K562 (cell line): ENCODE measurements at regions not wholly inside any gene's neighbourhood (a gene's known extent, or its start where the extent isn't known, plus 50 kb on each side); places are given as distances from the start of the nearest gene placed in this dataset.

Experiments used
- ATAC-seq: fragments of 200-7000 bp; cut with Tn5 transposase; 3 replicates; pipeline ENCODE4 v1.9.1; 2020; ENCODE audit warnings: moderate library complexity
- BruUV-seq: library from RNA; stranded (reverse); fragments of 400-500 nt; replicated peaks from 2 replicates; lab custom pipeline; 2021; lab: Mats Ljungman, UMichigan
- CTCF ChIA-PET: fragments of 300-600 bp; formaldehyde crosslinking; extraction: SDS; loops from one replicate; lab custom pipeline; 2021; ENCODE audit warnings: low intra/inter-chr PET ratio; lab: Yijun Ruan, JAX
- POLR2A ChIA-PET: fragments of 300-600, 350-650 bp; sonication (Branson Sonifier 250); formaldehyde crosslinking; extraction: SDS; loops from one replicate; lab custom pipeline; 2021; ENCODE audit warnings: antibody characterized with exemption, inconsistent platforms; lab: Yijun Ruan, JAX
- DNase-seq, 4 experiments: peaks; one replicate each; pipeline versions ENCODE4 v3.0.0 to v3.0.0-alpha.2; 2011 to 2018; ENCODE audit warnings: low spot score in 3 of 4, mixed read lengths in 3 of 4; ENCODE audit errors: extremely low read depth in 1 of 4
- FAIRE-seq: peaks from 2 replicates; lab custom pipeline; 2011; peaks lifted over from hg19 to GRCh38; lab: Jason Lieb, UNC
- H2AFZ ChIP-seq: 2 replicates; pipeline ENCODE4 v1.6.0; 2011; ENCODE audit warnings: low read depth, low read length, control low read depth, inconsistent platforms
- H3K27ac ChIP-seq: fragments of 200-600 bp; 3 replicates; pipeline ENCODE4 v1.8.0; 2011; ENCODE audit warnings: low read depth, mild to moderate bottlenecking, control low read depth, inconsistent platforms, low read length, moderate library complexity, mixed read lengths; ENCODE audit errors: extremely low read depth
- H3K27me3 ChIP-seq, 2 experiments: fragments of 300-600 bp in 1 of 2; 2 replicates in 1 of 2; 3 replicates in 1 of 2; pipeline versions ENCODE4 v1.6.0 to v1.8.0; 2011; ENCODE audit warnings: inconsistent platforms in 2 of 2, low read length in 2 of 2, mild to moderate bottlenecking in 1 of 2, mixed read lengths in 1 of 2, moderate library complexity in 1 of 2; ENCODE audit not compliant: control insufficient read depth in 2 of 2, insufficient read depth in 2 of 2
- H3K36me3 ChIP-seq: fragments of 300-600 bp; 3 replicates; pipeline ENCODE4 v1.8.0; 2011; ENCODE audit warnings: mild to moderate bottlenecking, low read length, inconsistent platforms; ENCODE audit not compliant: control insufficient read depth, insufficient read depth
- H3K4me1 ChIP-seq, 2 experiments: fragments of 200-600 bp in 1 of 2; replicated peaks in 1 of 2; 2 replicates in 1 of 2; 3 replicates in 1 of 2; pipeline versions ENCODE4 v1.5.1 to v1.8.0; 2011; ENCODE audit warnings: inconsistent platforms in 2 of 2, low read length in 2 of 2, mild to moderate bottlenecking in 1 of 2, mixed read lengths in 1 of 2, moderate library complexity in 1 of 2; ENCODE audit not compliant: control insufficient read depth in 2 of 2, insufficient read depth in 2 of 2
- H3K4me2 ChIP-seq: 2 replicates; pipeline ENCODE4 v1.6.1; 2011; ENCODE audit warnings: low read length, control low read depth, inconsistent platforms, mixed read lengths; ENCODE audit not compliant: insufficient read depth
- H3K4me3 ChIP-seq: fragments of 200-600 bp; sonication (generic), shearing (Covaris generic); 2 replicates; pipeline ENCODE4 v1.5.1; 2016; ENCODE audit warnings: control low read depth, inconsistent platforms
- H3K79me2 ChIP-seq: fragments of 200-600 bp; 3 replicates; pipeline ENCODE4 v1.8.0; 2011; ENCODE audit warnings: low read length, inconsistent platforms; ENCODE audit not compliant: control insufficient read depth, insufficient read depth
- H3K9ac ChIP-seq, 2 experiments: 2 replicates each; pipeline versions ENCODE4 v1.6.0 to v1.6.1; 2011; ENCODE audit warnings: low read depth in 2 of 2, low read length in 2 of 2, control low read depth in 1 of 2, inconsistent platforms in 1 of 2, mild to moderate bottlenecking in 1 of 2, mixed read lengths in 1 of 2; ENCODE audit not compliant: insufficient read depth in 1 of 2
- H3K9me1 ChIP-seq: one replicate; pipeline ENCODE4 v1.6.0; 2011; ENCODE audit warnings: inconsistent platforms, mild to moderate bottlenecking, low read length, moderate library complexity; ENCODE audit not compliant: control insufficient read depth, insufficient read depth
- H3K9me3 ChIP-seq: replicated peaks from 2 replicates; pipeline ENCODE4 v1.5.1; 2011; ENCODE audit warnings: low read depth, low read length, inconsistent platforms; ENCODE audit not compliant: control insufficient read depth, insufficient read depth
- H4K20me1 ChIP-seq: replicated peaks from 2 replicates; pipeline ENCODE4 v1.6.1; 2011; ENCODE audit warnings: low read length, inconsistent platforms, mixed read lengths; ENCODE audit not compliant: control insufficient read depth, insufficient read depth
- ADNP ChIP-seq: fragments of 200-800 bp; sonication (Bioruptor generic); IDR thresholded peaks from 2 replicates; pipeline ENCODE4 v1.6.1; 2016; ENCODE audit warnings: missing genetic modification characterization, missing compliant biosample characterization
- ATF7 ChIP-seq: fragments of 450-650 bp; IDR thresholded peaks from 2 replicates; pipeline ENCODE4 v1.7.1; 2014; ENCODE audit warnings: mild to moderate bottlenecking, moderate library complexity
- BRF1 ChIP-seq: IDR thresholded peaks from 3 replicates; pipeline ENCODE4 v1.6.1; 2011; ENCODE audit warnings: borderline replicate concordance, mild to moderate bottlenecking; ENCODE audit not compliant: insufficient read length; ENCODE audit errors: extremely low read depth
- DIDO1 ChIP-seq: fragments of 450-650 bp; IDR thresholded peaks from 2 replicates; pipeline ENCODE4 v1.6.1; 2016; ENCODE audit warnings: low read depth, missing biosample characterization, missing genetic modification characterization
- DMBX1 ChIP-seq: fragments of 250-450 bp; sonication (Bioruptor Pico); IDR thresholded peaks from 2 replicates; pipeline ENCODE4 v1.8.0; 2022; ENCODE audit warnings: inconsistent platforms, mild to moderate bottlenecking, moderate library complexity, borderline replicate concordance
- ETV5 ChIP-seq: sonication (generic); formaldehyde crosslinking; IDR thresholded peaks from 2 replicates; pipeline ENCODE4 v1.4.0; 2020; ENCODE audit warnings: low read depth, mild to moderate bottlenecking, missing genetic modification reagents
- GABPB1 ChIP-seq: sonication (generic); formaldehyde crosslinking; IDR thresholded peaks from 2 replicates; pipeline ENCODE4 v1.8.0; 2022; ENCODE audit warnings: mild to moderate bottlenecking, missing genetic modification reagents
- HDAC8 ChIP-seq: fragments of 450-650 bp; IDR thresholded peaks from 2 replicates; pipeline ENCODE4 v1.6.1; 2016; ENCODE audit warnings: mild to moderate bottlenecking, missing genetic modification characterization, moderate library complexity, missing compliant biosample characterization
- JUND ChIP-seq, 2 experiments: IDR thresholded peaks; 2 replicates in 1 of 2; 3 replicates in 1 of 2; pipeline ENCODE4 v1.6.1; 2011; ENCODE audit warnings: borderline replicate concordance in 2 of 2, low read depth in 2 of 2, low read length in 2 of 2, improper control_type of control experiment in 1 of 2, missing biosample characterization in 1 of 2, missing genetic modification characterization in 1 of 2, missing genetic modification reagents in 1 of 2
- NFE2L1 ChIP-seq: fragments of 450-650 bp; IDR thresholded peaks from 2 replicates; pipeline ENCODE4 v1.6.1; 2016; ENCODE audit warnings: missing genetic modification characterization, low read depth, mild to moderate bottlenecking, missing compliant biosample characterization, moderate library complexity, borderline replicate concordance
- PPARD ChIP-seq: fragments of 250-450 bp; sonication (Bioruptor Pico); IDR thresholded peaks from 2 replicates; pipeline ENCODE4 v1.8.0; 2022; ENCODE audit warnings: inconsistent platforms, mild to moderate bottlenecking, moderate library complexity
- TCF7 ChIP-seq: sonication (generic); IDR thresholded peaks from 2 replicates; pipeline ENCODE4 v1.6.1; 2016; ENCODE audit warnings: antibody characterized with exemption, borderline replicate concordance
- U2AF1 ChIP-seq: fragments of 200-400 bp; formaldehyde crosslinking; optimal IDR thresholded peaks from 2 replicates; pipeline ENCODE3; 2017; ENCODE audit warnings: mild to moderate bottlenecking, low read depth, low read length, moderate library complexity
- ZNF12 ChIP-seq: sonication (generic); formaldehyde crosslinking; IDR thresholded peaks from 2 replicates; pipeline ENCODE4 v1.4.0; 2020; ENCODE audit warnings: mild to moderate bottlenecking, missing genetic modification reagents
- ZNF239 ChIP-seq: fragments of 250-450 bp; sonication (Bioruptor Pico); IDR thresholded peaks from 2 replicates; pipeline ENCODE4 v1.4.0; 2020; ENCODE audit warnings: mild to moderate bottlenecking
- ZNF347 ChIP-seq: fragments of 450-650 bp; formaldehyde crosslinking; IDR thresholded peaks from 2 replicates; pipeline ENCODE4 v1.4.0; 2020; ENCODE audit warnings: low read depth, mild to moderate bottlenecking, moderate library complexity
- ZNF551 ChIP-seq: fragments of 250-450 bp; sonication (Bioruptor Pico); IDR thresholded peaks from 2 replicates; pipeline ENCODE4 v1.5.0; 2021; ENCODE audit warnings: mild to moderate bottlenecking, moderate library complexity
- ZNF77 ChIP-seq: fragments of 250-450 bp; sonication (Bioruptor Pico); IDR thresholded peaks from 2 replicates; pipeline ENCODE4 v1.5.0; 2020
- WGBS: fragments of 100-300 bp; shearing (Covaris generic); methylation state at CpG from one replicate; pipeline ENCODE4 v1.1.6; 2016; ENCODE audit warnings: low coverage, mixed read lengths; ENCODE audit not compliant: insufficient coverage; ENCODE audit errors: missing lambda C conversion rate; 5-methylcytosine and 5-hydroxymethylcytosine counted together
- in situ Hi-C: fragments of 300-500 bp; cut with MboI; formaldehyde crosslinking; loops from 4 replicates; pipeline ENCODE4 v1.15.0; 2018; ENCODE audit warnings: inconsistent platforms, mixed read lengths
- intact Hi-C: fragments of 100-400 bp; cut with micrococcal nuclease; formaldehyde crosslinking; loops from 2 replicates; pipeline ENCODE4 v1.14.2; 2022
- TF ChIP-seq, protein P1 (sequence below), 2 experiments: fragments of 250-450 bp in 1 of 2; fragments of 450-650 bp in 1 of 2; sonication (Bioruptor Pico) in 1 of 2; IDR thresholded peaks; 2 replicates each; pipeline versions ENCODE4 v1.6.1 to v1.8.0; 2016 to 2021; ENCODE audit warnings: mild to moderate bottlenecking in 2 of 2, moderate library complexity in 2 of 2, missing compliant biosample characterization in 1 of 2, missing genetic modification characterization in 1 of 2
- TF ChIP-seq, protein P2 (sequence below): fragments of 250-450 bp; sonication (Bioruptor Pico); IDR thresholded peaks from 2 replicates; pipeline ENCODE4 v1.8.0; 2021; ENCODE audit warnings: mild to moderate bottlenecking, moderate library complexity
- TF ChIP-seq, protein P3 (sequence below): fragments of 250-450 bp; sonication (Bioruptor Pico); IDR thresholded peaks from 2 replicates; pipeline ENCODE4 v1.9.0; 2021; ENCODE audit warnings: mild to moderate bottlenecking

DNA sequence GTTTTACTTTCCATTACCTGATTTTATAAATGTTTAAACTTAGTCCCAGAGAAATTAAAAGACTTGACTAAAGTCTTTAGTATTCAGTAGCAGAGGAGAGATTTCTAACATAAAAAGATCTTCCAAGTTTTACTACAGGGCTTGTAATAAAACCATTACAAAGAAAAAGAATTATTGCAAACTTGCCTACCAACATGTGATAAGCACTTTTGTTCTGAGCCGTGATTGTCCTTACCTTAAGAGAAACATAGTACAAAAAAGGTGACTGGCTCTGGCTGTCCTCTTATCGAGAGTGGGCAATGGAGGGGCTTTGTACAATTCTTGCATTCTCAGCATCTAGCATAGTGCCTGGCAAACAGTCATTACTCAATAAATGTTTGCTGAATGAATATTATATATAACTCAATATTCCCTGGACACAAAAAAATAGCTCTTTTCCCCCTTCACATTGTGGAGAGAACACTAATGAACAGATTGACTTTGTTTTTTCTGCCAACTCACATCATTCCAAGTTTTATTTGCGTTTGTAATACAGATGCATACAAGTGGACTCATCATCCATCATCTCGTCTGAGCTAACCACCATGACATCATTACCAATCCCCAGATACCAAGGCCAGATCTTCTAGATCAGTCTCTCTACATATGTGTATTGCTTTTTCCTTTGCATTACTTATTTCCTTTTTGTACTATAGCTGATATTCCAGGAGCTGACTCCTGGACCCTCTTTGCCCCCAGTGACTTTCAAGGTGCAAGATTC, 192.8 kb upstream of the EEA1 start:
- Histone ChIP-seq H3K27ac (no peak overlapping the region), H3K27me3 (no peaks in the 10 kb centered on the region), H4K20me1 (no peaks in the 10 kb centered on the region), H3K79me2 (no peaks in the 10 kb centered on the region), H3K9me1 (no peaks in the 10 kb centered on the region), H3K9me3 (no peaks in the 10 kb centered on the region), H2AFZ (no peak overlapping the region; the same call in 1 of the 2 replicates), H3K9ac (no peak overlapping the region), H3K4me1 (no peaks in the 10 kb centered on the region; a peak in 3 of 5 replicates), H3K4me2 (no peak overlapping the region), H3K4me3 (no peak overlapping the region), H3K36me3 (no peaks in the 10 kb centered on the region)
- WGBS, result 27% methylated on average over 4 of the region's 4 CpGs
- peak; percentile 19 for FAIRE-seq
- intact Hi-C loops, result no loop called here
- no peak for DNase-seq
- in situ Hi-C loops, result no loop called here
- BruUV-seq, result no TSS peak
- CTCF ChIA-PET, result no interaction called here
- POLR2A ChIA-PET, result interaction anchor here (1.3 kb wide), 1 partner anchor 17 kb away, joined by 3 read pairs; no protein-coding TSS in a partner anchor
- ATAC-seq, result no peak
- TF ChIP-seq HDAC8 (tag) (no peak), TCF7 (no peak), DIDO1 (tag) (no peak), ZNF12 (CRISPR knock-in tag) (no peak), BRF1 (no peak), DMBX1 (CRISPR knock-in tag) (no peak), U2AF1 (no peak), ZNF347 (no peak), ETV5 (CRISPR knock-in tag) (no peak), PPARD (no peak), ADNP (tag) (no peak), GABPB1 (CRISPR knock-in tag) (no peak), JUND (IDR thresholded peaks at IDR 0.05; ENCODE audit: borderline replicate concordance, low read depth, low read length) (peak; percentile 18; the same call in 1 of the 2 replicates), JUND (tag; IDR thresholded peaks at IDR 0.05; ENCODE audit: borderline replicate concordance, low read depth, low read length) (peak; percentile 49; the same call in 1 of the 3 replicates), ZNF77 (CRISPR knock-in tag) (no peak), ZNF239 (no peak), ZNF551 (no peak), ATF7 (peak; percentile 59; the same call in 1 of the 2 replicates), NFE2L1 (tag) (no peak)
- TF ChIP-seq, protein P1, sequence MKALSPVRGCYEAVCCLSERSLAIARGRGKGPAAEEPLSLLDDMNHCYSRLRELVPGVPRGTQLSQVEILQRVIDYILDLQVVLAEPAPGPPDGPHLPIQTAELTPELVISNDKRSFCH (CRISPR knock-in tag; IDR thresholded peaks at IDR 0.05), result no peak
- TF ChIP-seq, protein P1 (tag; IDR thresholded peaks at IDR 0.05), result no peak
- TF ChIP-seq, protein P2, sequence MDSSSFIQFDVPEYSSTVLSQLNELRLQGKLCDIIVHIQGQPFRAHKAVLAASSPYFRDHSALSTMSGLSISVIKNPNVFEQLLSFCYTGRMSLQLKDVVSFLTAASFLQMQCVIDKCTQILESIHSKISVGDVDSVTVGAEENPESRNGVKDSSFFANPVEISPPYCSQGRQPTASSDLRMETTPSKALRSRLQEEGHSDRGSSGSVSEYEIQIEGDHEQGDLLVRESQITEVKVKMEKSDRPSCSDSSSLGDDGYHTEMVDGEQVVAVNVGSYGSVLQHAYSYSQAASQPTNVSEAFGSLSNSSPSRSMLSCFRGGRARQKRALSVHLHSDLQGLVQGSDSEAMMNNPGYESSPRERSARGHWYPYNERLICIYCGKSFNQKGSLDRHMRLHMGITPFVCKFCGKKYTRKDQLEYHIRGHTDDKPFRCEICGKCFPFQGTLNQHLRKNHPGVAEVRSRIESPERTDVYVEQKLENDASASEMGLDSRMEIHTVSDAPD (CRISPR knock-in tag), result no peak
- TF ChIP-seq, protein P3, sequence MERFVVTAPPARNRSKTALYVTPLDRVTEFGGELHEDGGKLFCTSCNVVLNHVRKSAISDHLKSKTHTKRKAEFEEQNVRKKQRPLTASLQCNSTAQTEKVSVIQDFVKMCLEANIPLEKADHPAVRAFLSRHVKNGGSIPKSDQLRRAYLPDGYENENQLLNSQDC, result no peak
